ENCODE measurements at regions not wholly inside any gene's neighbourhood (a gene's known extent, or its start where the extent isn't known, plus 50 kb on each side); places are given as distances from the start of the nearest gene placed in this dataset.

DNA sequence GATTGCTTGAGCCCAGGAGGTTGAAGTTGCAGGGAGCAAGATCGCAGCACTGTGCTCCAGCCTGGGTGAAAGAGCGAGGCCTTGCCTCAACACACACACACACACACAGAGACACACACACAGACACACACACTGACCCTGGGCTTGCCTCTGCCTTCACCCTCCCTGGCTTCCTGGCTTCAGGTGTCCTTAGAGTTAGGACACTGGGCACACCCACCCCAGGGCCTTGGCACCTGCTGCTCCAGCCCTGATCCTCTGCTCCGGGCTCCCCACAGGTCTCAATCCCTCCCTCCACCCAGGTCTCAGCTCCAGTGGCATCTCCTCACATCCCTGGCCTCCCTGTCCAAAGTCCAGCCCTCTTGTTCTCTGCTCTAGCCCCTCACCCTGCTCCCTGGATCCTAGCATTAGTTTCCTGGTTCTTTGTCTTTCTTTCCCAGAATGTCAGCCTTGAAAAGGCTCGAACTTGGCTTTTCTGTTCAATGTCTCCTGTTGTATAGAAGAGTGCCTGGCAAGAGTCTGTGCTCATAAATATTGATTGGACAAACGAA lies 212.9 kb downstream of the C9orf50 start:
- peaks cover 8% of the 10 kb centered on the region for H3K4me1 ChIP-seq (ENCODE audit: control insufficient read depth, insufficient read depth, low read length, poor library complexity, severe bottlenecking)

DNA sequence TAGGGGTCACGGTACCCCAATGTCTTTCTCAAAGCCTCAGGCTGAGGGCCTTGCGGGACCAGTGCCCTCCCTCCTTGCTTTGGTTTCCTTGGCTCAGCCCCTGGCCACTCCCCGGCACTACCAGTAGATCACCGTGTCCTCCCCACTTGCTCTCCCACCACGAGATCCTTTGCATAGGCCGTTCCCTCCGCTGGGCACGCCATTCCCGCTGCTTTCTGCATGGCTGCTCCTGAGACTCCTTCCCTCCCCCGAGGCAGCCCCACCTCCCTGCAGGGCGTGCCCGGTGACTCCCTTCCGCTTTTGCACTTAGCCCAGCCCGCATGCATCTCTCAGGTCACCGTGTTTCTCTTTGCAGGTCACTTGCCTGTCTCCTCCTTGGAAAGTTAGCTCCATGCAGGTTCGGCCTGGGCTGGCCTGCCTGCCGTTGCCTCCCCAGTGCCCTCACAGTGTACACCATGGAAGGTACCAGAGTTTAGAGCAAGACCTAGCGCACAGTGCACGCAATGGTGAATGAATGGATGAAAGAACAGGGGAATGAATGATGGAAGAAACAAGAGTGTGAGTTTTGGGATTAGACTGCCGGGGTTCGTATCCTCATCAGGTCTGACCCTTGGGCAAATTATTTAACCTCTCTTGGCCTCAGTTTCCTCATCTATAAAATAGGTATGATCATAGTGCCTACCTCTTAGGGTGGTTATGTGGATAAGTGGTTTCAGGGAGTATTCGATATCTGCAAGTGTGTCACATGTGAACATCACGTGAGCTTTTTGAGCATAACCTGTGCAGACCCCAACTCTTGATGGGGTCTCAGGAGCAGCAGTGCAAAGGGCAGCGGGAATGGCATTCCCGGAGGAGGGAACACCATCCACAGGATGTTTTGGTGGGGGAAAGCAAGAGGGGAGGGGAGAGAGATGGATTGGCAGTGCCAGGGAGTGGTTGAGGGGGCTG lies 214.3 kb downstream of the C9orf50 start:
- no peak for DNase-seq
- no peaks in the 10 kb centered on the region for H3K4me1 ChIP-seq (ENCODE audit: control insufficient read depth, insufficient read depth, low read length, poor library complexity, severe bottlenecking)
- H3K36me3 ChIP-seq (ENCODE audit: control insufficient read depth, insufficient read depth, low read length): no peaks in the 10 kb centered on the region
- H3K27me3 ChIP-seq (replicated peaks; ENCODE audit: control insufficient read depth, insufficient read depth, low read length, poor library complexity, severe bottlenecking): no peaks in the 10 kb centered on the region
- no peak overlapping the region for H3K27ac ChIP-seq (ENCODE audit: insufficient read depth, low read length, poor library complexity, severe bottlenecking)
- no peak overlapping the region for H3K4me3 ChIP-seq (ENCODE audit: insufficient read depth, low read depth, low read length, poor library complexity, severe bottlenecking)
- no peaks in the 10 kb centered on the region for H3K9me3 ChIP-seq (ENCODE audit: control insufficient read depth, low read length)

More for the DNA sequence above, 212.9 kb downstream of the C9orf50 start:
- Histone ChIP-seq H3K27me3 (replicated peaks; ENCODE audit: control insufficient read depth, insufficient read depth, low read length, poor library complexity, severe bottlenecking) (no peaks in the 10 kb centered on the region), H3K27ac (ENCODE audit: insufficient read depth, low read length, poor library complexity, severe bottlenecking) (no peak overlapping the region), H3K36me3 (ENCODE audit: control insufficient read depth, insufficient read depth, low read length) (no peaks in the 10 kb centered on the region), H3K9me3 (ENCODE audit: control insufficient read depth, low read length) (no peaks in the 10 kb centered on the region), H3K4me3 (ENCODE audit: insufficient read depth, low read depth, low read length, poor library complexity, severe bottlenecking) (no peak overlapping the region)
- DNase-seq: no peak

DNA sequence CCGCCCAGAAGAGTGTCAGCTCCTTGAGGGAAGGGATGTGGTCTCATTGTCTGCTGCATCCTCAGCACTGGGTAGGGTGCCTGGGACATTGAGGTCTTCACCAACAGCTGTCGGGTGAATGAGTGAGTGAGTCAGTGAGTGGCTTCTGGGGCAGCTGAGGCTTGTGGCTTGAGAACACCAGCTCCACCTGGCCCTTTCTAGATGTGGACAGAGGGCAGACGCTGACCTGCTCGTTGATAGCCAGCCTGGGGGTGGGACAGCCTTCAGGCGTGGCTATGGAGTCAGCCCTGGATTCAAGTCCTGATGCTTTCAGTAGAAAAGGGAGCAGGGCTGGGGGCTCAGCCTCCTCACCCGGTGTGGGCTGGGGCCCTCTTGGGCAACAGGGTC lies 215.1 kb downstream of the C9orf50 start:
- Histone ChIP-seq H3K9me3 (ENCODE audit: control insufficient read depth, low read length) (no peaks in the 10 kb centered on the region), H3K36me3 (ENCODE audit: control insufficient read depth, insufficient read depth, low read length) (no peaks in the 10 kb centered on the region), H3K4me3 (ENCODE audit: insufficient read depth, low read depth, low read length, poor library complexity, severe bottlenecking) (no peak overlapping the region), H3K27me3 (replicated peaks; ENCODE audit: control insufficient read depth, insufficient read depth, low read length, poor library complexity, severe bottlenecking) (no peaks in the 10 kb centered on the region), H3K4me1 (ENCODE audit: control insufficient read depth, insufficient read depth, low read length, poor library complexity, severe bottlenecking) (no peaks in the 10 kb centered on the region), H3K27ac (ENCODE audit: insufficient read depth, low read length, poor library complexity, severe bottlenecking) (no peak overlapping the region)
- DNase-seq: no peak

DNA sequence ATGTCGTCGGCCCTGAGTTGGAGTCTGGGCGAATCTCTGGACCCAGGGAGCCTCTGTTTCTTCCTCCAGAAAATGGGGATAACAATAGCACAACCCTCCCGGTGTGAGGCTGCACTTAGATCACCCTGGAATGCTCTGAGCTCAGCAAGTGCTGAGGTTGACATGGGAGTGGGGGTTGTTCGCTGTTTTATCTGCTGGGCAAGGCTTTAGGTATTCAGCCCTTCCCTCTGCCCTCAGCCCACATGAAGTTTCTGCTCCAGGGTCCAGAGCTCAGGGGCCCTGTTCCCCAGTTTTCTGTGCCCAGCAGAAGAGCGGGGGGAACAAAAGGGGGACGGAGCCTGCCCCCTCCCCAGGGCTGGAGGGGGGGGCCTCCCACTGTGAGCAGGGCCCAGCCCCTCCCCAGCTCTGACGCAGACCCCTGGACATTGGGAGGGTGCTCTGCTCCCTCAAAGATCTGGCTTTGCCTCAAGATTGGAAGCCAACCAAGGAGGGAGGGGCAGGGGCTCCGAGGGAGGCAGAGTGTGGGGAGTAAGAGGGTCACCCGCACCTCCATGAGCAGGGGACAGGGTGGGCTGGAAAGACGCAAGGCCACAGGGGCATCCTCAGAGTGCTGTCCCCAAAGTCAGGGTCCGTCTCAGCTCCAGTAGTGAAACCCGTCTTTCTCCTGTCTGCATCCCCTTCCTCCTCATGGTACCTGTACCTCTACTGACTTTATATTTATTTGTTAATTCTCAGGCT lies 215.6 kb downstream of the C9orf50 start:
- H3K27me3 ChIP-seq (replicated peaks; ENCODE audit: control insufficient read depth, insufficient read depth, low read length, poor library complexity, severe bottlenecking): no peaks in the 10 kb centered on the region
- H3K4me1 ChIP-seq (ENCODE audit: control insufficient read depth, insufficient read depth, low read length, poor library complexity, severe bottlenecking): no peaks in the 10 kb centered on the region
- DNase-seq: no peak
- no peaks in the 10 kb centered on the region for H3K9me3 ChIP-seq (ENCODE audit: control insufficient read depth, low read length)
- no peaks in the 10 kb centered on the region for H3K36me3 ChIP-seq (ENCODE audit: control insufficient read depth, insufficient read depth, low read length)
- no peak overlapping the region for H3K27ac ChIP-seq (ENCODE audit: insufficient read depth, low read length, poor library complexity, severe bottlenecking)
- H3K4me3 ChIP-seq (ENCODE audit: insufficient read depth, low read depth, low read length, poor library complexity, severe bottlenecking): no peak overlapping the region

DNA sequence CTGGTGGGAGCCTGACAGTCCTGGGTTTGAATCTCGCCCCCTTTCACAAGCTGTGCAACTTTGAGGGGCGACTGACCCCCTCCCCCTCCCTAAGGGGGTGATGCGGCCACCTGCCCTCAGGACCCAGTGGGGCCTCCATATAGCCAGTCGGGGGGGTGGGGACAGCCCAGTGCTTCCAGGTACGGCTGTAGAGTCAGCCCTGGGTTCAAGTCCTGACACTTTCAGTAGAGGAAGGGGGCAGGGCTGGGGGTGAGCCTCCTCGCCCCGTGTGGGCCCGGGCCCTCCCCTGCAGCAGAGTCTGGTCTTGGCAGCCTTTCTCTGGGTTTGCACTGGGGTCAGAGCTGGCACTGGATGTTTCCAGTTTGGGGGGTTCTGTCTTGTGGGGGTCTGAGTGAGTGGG lies 216.3 kb downstream of the C9orf50 start:
- H3K36me3 ChIP-seq (ENCODE audit: control insufficient read depth, insufficient read depth, low read length): no peaks in the 10 kb centered on the region
- no peaks in the 10 kb centered on the region for H3K4me1 ChIP-seq (ENCODE audit: control insufficient read depth, insufficient read depth, low read length, poor library complexity, severe bottlenecking)
- H3K27me3 ChIP-seq (replicated peaks; ENCODE audit: control insufficient read depth, insufficient read depth, low read length, poor library complexity, severe bottlenecking): no peaks in the 10 kb centered on the region
- H3K4me3 ChIP-seq (ENCODE audit: insufficient read depth, low read depth, low read length, poor library complexity, severe bottlenecking): no peak overlapping the region
- no peaks in the 10 kb centered on the region for H3K9me3 ChIP-seq (ENCODE audit: control insufficient read depth, low read length)
- DNase-seq: no peak
- no peak overlapping the region for H3K27ac ChIP-seq (ENCODE audit: insufficient read depth, low read length, poor library complexity, severe bottlenecking)

DNA sequence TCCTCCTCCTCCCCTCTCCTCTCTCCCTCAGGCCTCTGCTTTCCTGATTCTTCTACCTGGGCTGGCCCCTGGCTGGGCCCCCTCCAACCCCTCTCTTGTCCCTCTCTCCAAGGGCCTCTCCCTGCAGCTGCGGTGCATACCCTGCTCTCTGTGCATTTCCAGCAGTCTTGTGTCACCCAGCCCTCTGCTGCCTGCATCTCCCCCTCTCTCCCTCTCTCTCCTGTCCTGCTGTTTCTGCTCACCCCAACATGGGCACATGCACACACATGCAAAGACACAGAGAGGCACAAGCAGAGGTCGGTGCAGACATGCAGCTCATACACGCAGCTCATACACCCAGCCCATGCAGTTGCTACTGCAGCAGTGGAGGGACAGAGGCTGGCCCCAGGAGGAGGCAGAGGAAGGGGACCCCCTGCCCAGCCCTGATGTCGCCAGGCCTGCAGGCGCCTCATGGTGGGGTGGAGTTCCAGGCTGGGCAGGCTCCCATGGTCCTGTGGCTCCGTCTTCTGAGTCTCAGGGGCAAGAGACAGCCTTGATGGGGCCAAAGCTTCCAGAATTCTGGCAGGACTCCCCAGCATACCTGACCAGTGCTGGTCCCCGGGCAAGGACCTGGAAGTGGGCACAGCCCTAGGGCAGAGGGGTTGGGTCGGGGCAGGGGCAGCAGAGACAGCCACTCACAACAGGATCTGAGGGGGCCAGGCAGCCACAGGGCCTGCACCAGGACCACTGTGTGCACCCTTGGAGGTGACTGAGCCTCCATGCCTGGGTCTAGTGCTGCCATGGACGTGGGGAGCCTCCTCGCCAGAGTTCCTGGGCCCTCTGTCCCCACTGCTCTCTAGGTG lies 216.9 kb downstream of the C9orf50 start:
- Histone ChIP-seq H3K27me3 (replicated peaks; ENCODE audit: control insufficient read depth, insufficient read depth, low read length, poor library complexity, severe bottlenecking) (no peaks in the 10 kb centered on the region), H3K4me1 (ENCODE audit: control insufficient read depth, insufficient read depth, low read length, poor library complexity, severe bottlenecking) (no peaks in the 10 kb centered on the region), H3K9me3 (ENCODE audit: control insufficient read depth, low read length) (no peaks in the 10 kb centered on the region), H3K36me3 (ENCODE audit: control insufficient read depth, insufficient read depth, low read length) (no peaks in the 10 kb centered on the region), H3K4me3 (ENCODE audit: insufficient read depth, low read depth, low read length, poor library complexity, severe bottlenecking) (no peak overlapping the region), H3K27ac (ENCODE audit: insufficient read depth, low read length, poor library complexity, severe bottlenecking) (no peak overlapping the region)
- DNase-seq: no peak

DNA sequence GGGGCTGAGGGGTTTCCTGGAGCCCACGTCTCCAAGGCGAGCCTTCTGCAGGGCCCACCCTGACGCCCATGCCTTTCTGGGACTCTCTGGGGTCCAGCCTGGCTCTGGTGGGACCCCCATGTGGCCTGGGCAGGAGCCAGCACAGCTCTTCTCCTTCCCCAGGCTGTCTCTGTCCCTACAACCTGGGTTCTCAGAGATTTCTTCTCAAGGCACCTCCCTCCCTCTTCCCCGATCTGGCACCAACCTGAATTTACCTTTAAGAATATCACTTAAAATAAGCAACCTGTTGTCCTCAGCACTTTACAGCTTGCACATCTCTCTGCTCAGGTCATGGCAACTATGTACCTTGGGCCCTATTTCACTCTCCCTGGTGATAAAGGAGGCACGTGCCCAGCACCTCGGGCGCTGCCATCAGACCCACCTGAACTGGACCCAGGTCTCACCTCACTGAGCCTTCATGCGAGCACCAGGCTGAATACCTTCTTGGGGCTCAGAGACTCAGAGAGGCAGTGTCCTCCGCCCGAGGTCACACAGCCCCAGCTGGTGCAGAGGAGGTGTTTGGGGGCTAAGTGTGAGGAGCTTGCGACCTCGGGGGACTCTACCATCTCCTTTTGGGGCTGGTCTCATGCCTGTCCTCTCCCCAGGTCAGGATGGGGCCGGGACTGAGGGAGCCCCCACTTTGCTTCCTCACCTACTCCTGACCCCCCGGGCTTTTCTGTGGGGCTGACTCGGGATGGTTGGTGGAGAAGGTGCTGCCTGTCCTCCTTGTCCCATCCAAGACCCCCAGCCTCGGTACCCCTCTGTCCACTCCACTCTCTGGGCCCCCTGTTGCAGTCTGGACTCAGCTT lies 217.7 kb downstream of the C9orf50 start:
- H3K4me3 ChIP-seq (ENCODE audit: insufficient read depth, low read depth, low read length, poor library complexity, severe bottlenecking): no peak overlapping the region
- H3K27me3 ChIP-seq (replicated peaks; ENCODE audit: control insufficient read depth, insufficient read depth, low read length, poor library complexity, severe bottlenecking): no peaks in the 10 kb centered on the region
- H3K27ac ChIP-seq (ENCODE audit: insufficient read depth, low read length, poor library complexity, severe bottlenecking): no peak overlapping the region
- no peak for DNase-seq
- H3K36me3 ChIP-seq (ENCODE audit: control insufficient read depth, insufficient read depth, low read length): no peaks in the 10 kb centered on the region
- no peaks in the 10 kb centered on the region for H3K4me1 ChIP-seq (ENCODE audit: control insufficient read depth, insufficient read depth, low read length, poor library complexity, severe bottlenecking)
- H3K9me3 ChIP-seq (ENCODE audit: control insufficient read depth, low read length): no peaks in the 10 kb centered on the region

DNA sequence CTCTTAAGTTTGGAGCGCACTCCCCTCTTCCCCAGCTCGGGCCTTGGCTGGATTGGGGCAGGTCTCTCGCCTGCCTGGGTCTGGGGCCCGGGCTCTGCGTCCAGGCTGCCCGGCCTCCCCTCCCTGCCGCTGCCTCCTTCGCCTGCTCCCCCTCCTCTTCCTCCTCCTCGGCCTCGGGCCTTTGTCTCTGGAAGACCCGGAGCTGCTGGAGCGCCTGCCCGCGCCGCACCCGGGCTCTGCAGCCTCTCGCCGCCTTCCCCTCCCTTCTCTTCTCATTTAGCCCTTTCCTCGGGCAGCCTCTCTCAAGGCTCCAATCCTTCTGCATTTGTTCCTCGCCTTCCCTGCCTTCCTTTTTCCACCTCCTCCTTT lies 218.5 kb downstream of the C9orf50 start:
- no peak for DNase-seq
- H3K4me3 ChIP-seq (ENCODE audit: insufficient read depth, low read depth, low read length, poor library complexity, severe bottlenecking): no peak overlapping the region

More for the DNA sequence above, 218.5 kb downstream of the C9orf50 start:
- Histone ChIP-seq H3K36me3 (ENCODE audit: control insufficient read depth, insufficient read depth, low read length) (no peaks in the 10 kb centered on the region), H3K9me3 (ENCODE audit: control insufficient read depth, low read length) (no peaks in the 10 kb centered on the region), H3K27me3 (replicated peaks; ENCODE audit: control insufficient read depth, insufficient read depth, low read length, poor library complexity, severe bottlenecking) (no peaks in the 10 kb centered on the region), H3K27ac (ENCODE audit: insufficient read depth, low read length, poor library complexity, severe bottlenecking) (no peak overlapping the region), H3K4me1 (ENCODE audit: control insufficient read depth, insufficient read depth, low read length, poor library complexity, severe bottlenecking) (no peaks in the 10 kb centered on the region)
